Endothelial cell of umbilical vein (primary cell): ENCODE measurements at regions not wholly inside any gene's neighbourhood (a gene's known extent, or its start where the extent isn't known, plus 50 kb on each side); places are given as distances from the start of the nearest gene placed in this dataset.

Experiments
- BruUV-seq: library from RNA; stranded (reverse); fragments of 400-500 nt; replicated peaks from 2 replicates; lab custom pipeline; 2021; lab: Mats Ljungman, UMichigan
- CTCF ChIA-PET: fragments of 300-600, 350-600 bp; sonication (Branson Sonifier 250); formaldehyde crosslinking; loops from one replicate; lab custom pipeline; 2021; ENCODE audit warnings: antibody characterized with exemption, inconsistent platforms; lab: Charles Lee
- POLR2A ChIA-PET: fragments of 300-600, 350-600 bp; sonication (Branson Sonifier 250); formaldehyde crosslinking; loops from one replicate; lab custom pipeline; 2021; ENCODE audit warnings: antibody characterized with exemption, inconsistent platforms; lab: Charles Lee
- DNase-seq: peaks from one replicate; pipeline ENCODE4 v3.0.0-alpha.2; 2011; ENCODE audit warnings: low read depth, low spot score
- FAIRE-seq: peaks from 2 replicates; lab custom pipeline; 2011; peaks lifted over from hg19 to GRCh38; lab: Jason Lieb, UNC
- H2AFZ ChIP-seq: 2 replicates; pipeline ENCODE4 v1.6.0; 2012; ENCODE audit warnings: low read depth, low read length, control low read depth, inconsistent platforms
- H3K27ac ChIP-seq: 2 replicates; pipeline ENCODE4 v1.5.1; 2011; ENCODE audit warnings: low read depth, mild to moderate bottlenecking, control low read depth, low read length, moderate library complexity; ENCODE audit not compliant: insufficient read depth
- H3K27me3 ChIP-seq, 2 experiments: 2 replicates each; pipeline versions ENCODE4 v1.6.0 to v1.6.1; 2011; ENCODE audit warnings: low read length in 2 of 2, mixed read lengths in 1 of 2; ENCODE audit not compliant: control insufficient read depth in 2 of 2, insufficient read depth in 2 of 2
- H3K36me3 ChIP-seq, 2 experiments: 2 replicates in 1 of 2; 3 replicates in 1 of 2; pipeline ENCODE4 v1.5.1; 2011; ENCODE audit warnings: low read length in 2 of 2, mild to moderate bottlenecking in 1 of 2, moderate library complexity in 1 of 2; ENCODE audit not compliant: control insufficient read depth in 2 of 2, insufficient read depth in 2 of 2; ENCODE audit errors: extremely low read depth in 1 of 2
- H3K4me1 ChIP-seq: 3 replicates; pipeline ENCODE4 v1.5.1; 2011; ENCODE audit warnings: mild to moderate bottlenecking, low read length; ENCODE audit not compliant: control insufficient read depth, insufficient read depth; ENCODE audit errors: extremely low read depth
- H3K4me2 ChIP-seq: 2 replicates; pipeline ENCODE4 v1.6.1; 2011; ENCODE audit warnings: low read length, control low read depth, mixed read lengths; ENCODE audit not compliant: insufficient read depth
- H3K4me3 ChIP-seq, 3 experiments: fragments of 200-600 bp in 1 of 3; sonication (generic), shearing (Covaris generic) in 1 of 3; replicated peaks in 1 of 3; 2 replicates each; pipeline ENCODE4 v1.5.1; 2011 to 2016; ENCODE audit warnings: control low read depth in 3 of 3, low read length in 3 of 3, mild to moderate bottlenecking in 2 of 3, inconsistent platforms in 1 of 3, low read depth in 1 of 3, moderate library complexity in 1 of 3; ENCODE audit not compliant: insufficient read depth in 1 of 3
- H3K79me2 ChIP-seq: 2 replicates; pipeline ENCODE4 v1.6.0; 2012; ENCODE audit warnings: low read length, inconsistent platforms; ENCODE audit not compliant: control insufficient read depth, insufficient read depth
- H3K9ac ChIP-seq: replicated peaks from 2 replicates; pipeline ENCODE3; 2011; ENCODE audit warnings: low read length, control low read depth; ENCODE audit not compliant: insufficient read depth; ENCODE audit errors: extremely low read depth
- H3K9me1 ChIP-seq: replicated peaks from 3 replicates; pipeline ENCODE4 v1.6.0; 2011; ENCODE audit warnings: mild to moderate bottlenecking, low read length; ENCODE audit not compliant: control insufficient read depth, insufficient read depth; ENCODE audit errors: extremely low read depth
- H3K9me3 ChIP-seq: replicated peaks from 2 replicates; pipeline ENCODE4 v1.5.1; 2012; ENCODE audit warnings: low read length, inconsistent platforms; ENCODE audit not compliant: control insufficient read depth, insufficient read depth
- H4K20me1 ChIP-seq: replicated peaks from 2 replicates; pipeline ENCODE3; 2011; ENCODE audit warnings: mild to moderate bottlenecking, low read length; ENCODE audit not compliant: control insufficient read depth, insufficient read depth; ENCODE audit errors: extremely low read depth
- CTCF ChIP-seq, 2 donors: IDR thresholded peaks; 1 replicate in 1 of 2; 2 replicates in 1 of 2; pipeline ENCODE4 v1.5.1; 2011; ENCODE audit warnings: low read length in 2 of 2, mild to moderate bottlenecking in 2 of 2, moderate library complexity in 2 of 2, control low read depth in 1 of 2, inconsistent platforms in 1 of 2, low read depth in 1 of 2; ENCODE audit not compliant: insufficient read depth in 1 of 2; ENCODE audit errors: extremely low read depth in 1 of 2
- EZH2 ChIP-seq: IDR thresholded peaks from 2 replicates; pipeline ENCODE4 v1.6.1; 2012; ENCODE audit warnings: borderline replicate concordance, low read depth, mild to moderate bottlenecking, moderate library complexity, low read length, inconsistent platforms; ENCODE audit not compliant: severe bottlenecking
- FOS ChIP-seq: IDR thresholded peaks from 2 replicates; pipeline ENCODE4 v1.6.1; 2011; ENCODE audit warnings: mild to moderate bottlenecking, low read length, moderate library complexity, borderline replicate concordance; ENCODE audit not compliant: insufficient read depth
- GATA2 ChIP-seq: IDR thresholded peaks from 2 replicates; pipeline ENCODE4 v1.7.0; 2011; ENCODE audit warnings: low read depth, mild to moderate bottlenecking, moderate library complexity, mixed read lengths, low read length; ENCODE audit not compliant: insufficient read length, insufficient read depth
- JUN ChIP-seq: IDR thresholded peaks from 2 replicates; pipeline ENCODE4 v1.6.1; 2011; ENCODE audit warnings: borderline replicate concordance, low read depth; ENCODE audit not compliant: insufficient read length, insufficient read depth
- MYC ChIP-seq: IDR thresholded peaks from one replicate; pipeline ENCODE4 v1.6.1; 2011; ENCODE audit warnings: mild to moderate bottlenecking, low read depth, low read length
- POLR2A ChIP-seq: IDR thresholded peaks from 2 replicates; pipeline ENCODE4 v1.6.1; 2012; ENCODE audit warnings: low read depth, mild to moderate bottlenecking, control low read depth, low read length
- POLR2AphosphoS5 ChIP-seq: IDR thresholded peaks from 2 replicates; pipeline ENCODE4 v1.6.1; 2012; ENCODE audit warnings: low read depth, mild to moderate bottlenecking, control low read depth, low read length, moderate library complexity; ENCODE audit not compliant: insufficient read depth
- dilution Hi-C: fragments of 300-500 bp; cut with MboI; formaldehyde crosslinking; loops from one replicate; pipeline ENCODE4 v1.15.0; 2019; ENCODE audit warnings: low sequenced_read_pairs; ENCODE audit not compliant: extremely low pct_ligation_motif_present
- intact Hi-C: fragments of 100-400 bp; cut with micrococcal nuclease; formaldehyde crosslinking; loops from one replicate; pipeline ENCODE4 v1.10.0; 2022

- H3K79me2 ChIP-seq, result no peaks in the 10 kb centered on the region
- no peak overlapping the region for H3K27ac ChIP-seq
- no peaks in the 10 kb centered on the region for H3K36me3 ChIP-seq
- no peaks in the 10 kb centered on the region for H4K20me1 ChIP-seq
- dilution Hi-C loops, result no loop called here
- no peak overlapping the region for H3K4me3 ChIP-seq
- DNase-seq (no peak), FAIRE-seq (no peak)
- H3K9me1 ChIP-seq, result no peaks in the 10 kb centered on the region
- no peak overlapping the region for H3K4me2 ChIP-seq
- H3K9me3 ChIP-seq, result no peaks in the 10 kb centered on the region
- H3K4me1 ChIP-seq, result no peaks in the 10 kb centered on the region
- intact Hi-C loops, result no loop called here
- TF ChIP-seq EZH2, result no peak
- H2AFZ ChIP-seq, result no peak overlapping the region
- H3K9ac ChIP-seq, result no peak overlapping the region
- H3K27me3 ChIP-seq, result no peaks in the 10 kb centered on the region
- CTCF ChIA-PET, result interaction anchor here (0.8 to 1.5 kb wide), 2 partner anchors 10 to 11 kb away, joined by 3 to 4 read pairs; no protein-coding TSS in a partner anchor
- no TSS peak for BruUV-seq
- POLR2A ChIA-PET, result no interaction called here
Observed at GRCh38 chr13:46480131-46480530, 72.8 kb upstream of the LRCH1 start.

GRCh38 chr13:46479691-46480090 lies 73.3 kb upstream of the LRCH1 start:
- CTCF ChIA-PET, result interaction anchor here (0.8 to 1.5 kb wide), 2 partner anchors 11 to 12 kb away, joined by 3 to 4 read pairs; no protein-coding TSS in a partner anchor
- Histone ChIP-seq H3K27me3 (no peaks in the 10 kb centered on the region), H3K9me3 (no peaks in the 10 kb centered on the region), H3K9me1 (no peaks in the 10 kb centered on the region), H3K4me2 (no peak overlapping the region), H4K20me1 (no peaks in the 10 kb centered on the region), H3K27ac (no peak overlapping the region), H3K36me3 (no peaks in the 10 kb centered on the region), H3K9ac (no peak overlapping the region), H3K79me2 (no peaks in the 10 kb centered on the region), H3K4me3 (no peak overlapping the region), H3K4me1 (no peaks in the 10 kb centered on the region), H2AFZ (no peak overlapping the region)
- DNase-seq (no peak), FAIRE-seq (no peak)
- dilution Hi-C loops (no loop called here), intact Hi-C loops (no loop called here)
- POLR2A ChIA-PET, result no interaction called here
- BruUV-seq, result no TSS peak
- TF ChIP-seq EZH2 (no peak), GATA2 (no peak), MYC (no peak), POLR2A (no peak), CTCF (IDR thresholded peaks at IDR 0.05; ENCODE audit: extremely low read depth in 1 of 2, insufficient read depth in 1 of 2, low read depth in 1 of 2, low read length in 2 of 2) (no peak), POLR2AphosphoS5 (no peak), JUN (no peak), FOS (no peak)
